Esophagus muscularis mucosa (tissue), 3 donors: ENCODE measurements at regions not wholly inside any gene's neighbourhood (a gene's known extent, or its start where the extent isn't known, plus 50 kb on each side); places are given as distances from the start of the nearest gene placed in this dataset.

Experiments
- CTCF ChIP-seq, 3 experiments: fragments of 200-600 bp in 2 of 3; fragments of 450-650 bp in 1 of 3; sonication (generic) in 2 of 3; IDR thresholded peaks; one replicate each; pipeline ENCODE4 v1.5.1; 2017 to 2019; ENCODE audit warnings: antibody characterized with exemption in 3 of 3, mild to moderate bottlenecking in 2 of 3, moderate library complexity in 1 of 3
- POLR2AphosphoS5 ChIP-seq, 2 donors: sonication (generic); formaldehyde crosslinking; IDR thresholded peaks; one replicate each; pipeline ENCODE4 v1.6.1; 2017; ENCODE audit warnings: antibody characterized with exemption in 2 of 2

GRCh38 chr13:22655106-22655852 lies 525.5 kb upstream of the SGCG start:
- TF ChIP-seq POLR2AphosphoS5 (IDR thresholded peaks at IDR 0.05) (no peak), CTCF (IDR thresholded peaks at IDR 0.05) (no peak)
